A172 (cell line): ENCODE measurements at regions not wholly inside any gene's neighbourhood (a gene's known extent, or its start where the extent isn't known, plus 50 kb on each side); places are given as distances from the start of the nearest gene placed in this dataset.

Experiments used
- DNase-seq: peaks from one replicate; pipeline ENCODE4 v3.0.0-alpha.2; 2015; ENCODE audit warnings: low spot score

DNA sequence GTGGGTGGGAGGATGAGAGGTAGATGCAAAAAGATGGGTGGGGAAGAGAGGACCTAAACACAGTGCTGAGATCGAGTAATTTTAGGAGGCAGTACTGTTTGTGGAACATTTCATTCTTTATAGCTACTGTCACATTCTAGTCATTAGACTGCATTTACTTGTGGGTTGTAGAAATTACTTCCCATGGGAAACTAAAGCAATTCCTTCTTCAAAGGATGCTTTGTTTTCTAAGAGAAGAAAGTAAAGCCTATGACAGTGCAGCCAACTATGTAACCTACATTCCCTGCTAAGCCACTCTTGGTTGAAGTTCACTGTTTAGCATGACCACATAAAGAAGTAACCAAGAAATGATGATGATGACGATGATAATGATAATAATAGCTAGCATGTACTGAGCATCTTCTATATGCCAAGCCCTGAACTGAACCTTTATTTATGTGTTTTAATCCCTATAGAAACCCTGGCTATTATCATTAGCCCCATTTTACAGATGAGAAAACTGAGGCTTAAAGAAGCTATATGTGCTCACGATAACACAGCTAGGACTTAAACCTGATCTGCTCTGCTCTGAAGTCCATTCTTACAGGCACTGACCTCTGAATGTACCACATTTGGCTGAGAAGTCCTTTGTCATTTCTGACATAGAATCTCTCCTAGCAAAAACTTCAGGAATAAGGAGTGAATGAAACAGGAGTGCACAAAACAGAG, 114.5 kb upstream of the KIT start:
- peak; percentile 78 for DNase-seq

DNA sequence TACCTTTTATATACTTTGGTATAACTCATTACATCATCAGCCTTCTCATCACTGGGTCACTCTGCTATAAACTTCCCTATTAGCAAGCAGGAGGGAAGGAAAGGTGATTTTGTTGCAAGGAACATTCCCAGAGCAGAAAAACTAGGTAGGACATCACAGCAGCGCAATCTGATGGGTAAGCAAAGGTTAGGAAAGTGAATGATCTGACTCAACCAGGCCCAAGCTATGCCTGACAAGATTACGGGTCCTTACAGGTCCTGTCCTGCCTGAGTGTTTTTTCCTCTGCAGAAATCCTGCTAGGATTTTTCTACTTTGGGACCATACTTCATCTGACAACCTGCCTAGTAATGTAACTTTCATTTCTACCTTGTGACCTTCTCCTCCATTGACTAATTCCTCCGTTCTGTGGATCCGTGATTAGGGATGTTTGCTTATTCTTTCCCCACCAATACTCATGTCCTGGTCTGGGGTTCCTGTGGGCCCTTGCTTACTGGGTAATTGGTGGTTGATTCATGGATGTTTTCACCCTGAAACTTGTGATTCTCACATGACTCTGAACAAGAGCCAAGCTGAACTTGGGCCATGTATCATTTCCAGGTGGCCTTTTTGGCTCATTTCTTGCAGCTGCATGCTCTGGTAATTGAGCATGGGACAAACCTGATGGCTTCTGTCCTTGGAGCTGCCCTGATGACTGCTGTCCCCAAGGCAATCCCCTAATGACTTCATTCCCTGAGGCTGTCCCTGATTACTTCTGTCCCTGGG, 111.9 kb upstream of the KIT start:
- no peak for DNase-seq

DNA sequence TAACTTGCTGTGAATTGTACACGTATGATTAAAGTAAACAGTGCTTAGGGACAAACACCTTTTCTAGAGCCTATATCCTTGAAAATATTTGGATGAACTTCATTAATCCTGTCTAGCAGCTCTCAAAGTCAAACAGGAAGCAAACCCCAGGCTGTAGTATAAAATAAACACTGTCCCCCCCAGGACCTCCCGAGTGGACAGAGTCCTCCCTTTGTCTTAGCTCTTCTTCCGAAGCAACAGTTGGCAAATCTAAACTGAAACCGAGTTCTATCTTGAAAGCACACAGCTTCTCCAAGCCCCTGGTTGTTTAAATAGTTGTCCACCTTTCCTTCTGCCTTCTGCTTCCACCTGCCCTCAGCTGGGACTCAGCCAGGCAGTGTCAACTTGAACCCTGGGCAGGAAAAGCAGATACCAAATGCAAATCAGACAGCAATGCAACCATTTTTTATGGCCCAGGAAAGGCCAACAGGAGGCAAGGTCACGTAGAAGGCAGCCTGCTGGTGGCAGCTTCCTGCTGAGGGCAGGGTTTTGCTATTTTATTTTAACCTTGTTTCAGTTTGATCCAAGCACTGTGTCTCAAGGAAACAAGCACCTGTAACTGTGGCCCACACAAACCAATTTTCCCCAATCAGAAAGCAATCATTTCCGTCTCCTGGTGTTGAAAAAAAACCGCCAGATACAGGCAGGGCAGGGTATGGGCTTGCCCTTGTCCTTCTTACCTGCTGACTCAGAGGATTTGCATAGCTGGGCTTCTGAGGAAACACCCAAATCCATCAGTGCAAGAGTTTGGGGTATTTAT, 110.3 kb upstream of the KIT start:
- DNase-seq, result no peak

DNA sequence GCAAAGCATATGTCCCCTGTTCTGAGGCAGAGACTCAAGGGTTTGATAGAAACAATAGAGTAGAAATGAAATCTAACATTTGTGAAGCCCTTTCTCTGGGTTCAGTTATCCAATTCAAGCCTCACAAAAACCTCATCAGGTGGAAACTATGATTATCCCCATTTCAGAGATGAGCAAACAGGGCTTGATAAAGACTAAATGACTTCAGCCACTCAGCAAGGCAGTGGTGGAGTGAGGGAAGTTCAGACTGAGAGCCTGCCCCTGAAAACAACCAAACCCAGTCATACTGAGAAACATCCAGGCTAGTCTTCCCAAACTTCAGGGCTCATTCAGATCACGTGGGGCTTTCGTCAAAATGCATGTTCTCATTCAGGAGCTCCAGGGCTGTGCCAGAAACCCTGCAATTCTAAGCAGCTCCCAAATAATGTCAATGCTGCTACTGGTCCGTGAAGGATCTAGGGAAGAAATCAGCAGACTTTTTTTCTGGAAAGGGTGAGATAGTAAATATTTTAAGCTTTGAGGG, 109.6 kb upstream of the KIT start:
- DNase-seq, result no peak

DNA sequence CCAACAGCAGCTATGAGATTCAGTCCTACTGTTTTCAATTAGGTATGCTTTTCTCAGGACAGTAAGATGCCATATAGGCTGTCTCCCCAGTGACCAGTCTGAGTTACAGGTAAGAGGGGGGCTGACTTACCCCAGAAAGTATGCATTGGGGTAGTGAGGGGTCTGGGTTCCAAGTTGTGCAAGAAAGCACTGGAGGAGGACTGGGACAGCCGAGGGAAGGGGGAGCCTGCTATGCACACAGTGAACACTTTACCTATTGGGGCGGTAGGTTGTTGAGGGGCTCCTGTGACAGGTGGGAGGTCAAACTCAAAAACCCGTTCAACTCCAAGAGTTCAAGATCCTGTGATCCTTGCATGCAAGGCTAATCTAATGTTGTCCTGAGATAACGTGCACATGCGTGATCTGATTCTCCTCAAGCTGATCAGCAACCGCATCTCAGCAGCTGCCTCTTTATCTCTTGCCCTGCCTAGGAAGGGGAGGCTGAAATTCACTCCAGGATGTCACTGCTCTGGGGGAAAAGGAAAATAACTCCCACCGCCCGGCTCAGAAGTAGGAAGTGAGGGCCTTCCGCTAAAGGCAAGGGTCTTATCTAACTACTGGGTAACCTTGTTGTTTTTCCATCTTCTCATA, 108.8 kb upstream of the KIT start:
- DNase-seq, result no peak

DNA sequence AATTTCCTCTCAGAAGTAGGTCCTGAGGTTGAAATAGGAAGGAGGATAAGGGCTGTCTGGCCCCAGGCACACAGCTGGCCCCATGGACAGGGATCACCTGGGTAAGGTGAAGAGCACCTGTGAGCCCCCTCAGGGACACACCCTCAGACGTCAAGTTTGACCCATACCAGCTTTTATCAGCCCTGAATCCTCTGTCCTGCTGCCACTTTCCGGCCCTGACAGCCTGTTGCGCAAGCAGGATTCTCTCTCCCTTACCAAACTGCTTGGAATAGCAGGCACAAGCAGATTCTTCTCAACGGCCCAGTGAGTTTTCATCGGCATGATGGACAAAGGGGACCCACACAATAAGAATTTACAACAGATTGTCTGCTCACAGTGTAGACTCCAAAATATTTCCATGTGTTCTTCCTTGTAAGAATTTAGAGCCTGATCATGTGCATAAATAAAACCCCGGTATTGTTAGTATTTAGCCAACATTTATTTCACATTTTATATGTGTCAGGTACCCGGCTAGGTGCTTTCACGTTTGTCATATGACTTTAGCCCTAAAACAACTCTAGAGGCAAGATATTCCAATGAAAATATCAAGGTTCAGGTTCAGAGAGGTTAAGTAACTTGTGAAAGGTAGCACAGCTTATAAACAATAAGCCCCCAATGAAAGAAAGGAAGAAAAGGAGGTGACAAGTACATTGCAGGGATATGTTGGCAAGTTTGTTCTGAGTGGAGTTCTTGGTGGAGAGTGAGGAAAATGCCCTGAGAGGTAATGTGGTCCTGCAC, 107.2 kb upstream of the KIT start:
- DNase-seq, result peak; percentile 19

DNA sequence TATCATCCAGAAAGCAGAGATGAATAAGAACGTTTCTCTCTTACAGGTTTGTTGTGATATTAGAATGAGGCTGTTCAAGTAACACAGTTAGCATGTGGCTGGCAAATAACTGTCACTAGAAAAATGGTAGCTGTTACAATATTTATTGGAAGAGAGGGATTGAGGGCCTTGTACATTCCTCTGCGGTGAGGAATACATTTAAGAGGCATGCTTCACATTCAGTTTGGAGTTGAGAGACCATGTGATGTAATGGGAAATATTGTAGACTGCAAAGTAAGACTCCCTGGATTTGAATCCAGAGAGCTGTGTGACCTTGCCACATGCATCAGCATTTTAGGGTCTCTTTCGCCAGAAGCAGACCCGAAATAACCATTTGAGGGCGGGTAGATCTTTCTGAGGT, 104.8 kb upstream of the KIT start:
- peak; percentile 28 for DNase-seq

DNA sequence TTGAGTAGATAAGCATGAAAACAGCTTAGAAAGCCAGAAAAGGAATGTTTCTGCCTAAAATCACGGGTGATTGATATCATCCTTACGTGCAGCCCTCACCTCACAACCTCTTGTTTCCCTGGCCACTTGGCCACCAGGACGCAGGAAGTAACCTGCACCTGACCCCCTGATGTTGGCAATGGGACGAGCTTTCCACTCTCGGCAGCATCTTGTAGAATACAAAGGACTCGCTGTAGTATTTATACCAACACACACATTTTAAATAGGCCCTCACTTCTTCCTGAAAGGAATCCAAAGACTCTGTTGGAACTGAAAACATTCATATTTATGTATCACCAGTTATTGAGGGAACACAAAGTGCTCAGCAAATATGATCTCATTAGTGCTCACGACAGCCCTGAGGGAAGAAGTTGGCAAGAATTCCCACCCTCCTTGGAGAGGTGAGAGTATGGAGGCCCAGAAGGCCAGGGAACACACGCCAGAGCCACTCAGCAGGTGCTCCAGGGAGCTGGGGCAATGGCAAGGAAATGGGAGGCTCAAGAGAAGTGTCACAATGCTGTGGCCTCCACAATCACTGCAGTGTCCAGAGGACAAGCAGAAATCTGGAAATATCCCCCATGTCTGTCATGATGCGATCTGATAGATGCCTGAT, 103.3 kb upstream of the KIT start:
- no peak for DNase-seq

DNA sequence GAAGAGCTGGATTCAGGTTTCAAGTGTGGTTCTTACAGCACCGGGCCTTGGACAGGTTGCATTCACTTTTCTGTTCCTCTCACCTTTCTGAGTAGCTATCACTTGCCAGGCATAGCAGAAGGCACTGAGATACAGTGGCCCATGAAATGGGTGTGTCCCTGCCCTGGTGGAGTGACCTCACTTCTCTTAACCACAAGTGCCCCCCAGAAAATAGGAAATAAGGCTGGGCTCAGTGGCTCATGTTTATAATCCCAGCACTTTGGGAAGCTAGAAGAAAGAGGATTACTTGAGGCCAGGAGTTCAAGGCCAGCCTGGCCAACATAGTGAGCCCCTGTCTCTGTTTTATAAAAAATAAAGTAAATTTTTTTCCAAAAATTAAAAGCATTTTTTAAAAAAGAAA, 101.7 kb upstream of the KIT start:
- DNase-seq, result peak; percentile 28

DNA sequence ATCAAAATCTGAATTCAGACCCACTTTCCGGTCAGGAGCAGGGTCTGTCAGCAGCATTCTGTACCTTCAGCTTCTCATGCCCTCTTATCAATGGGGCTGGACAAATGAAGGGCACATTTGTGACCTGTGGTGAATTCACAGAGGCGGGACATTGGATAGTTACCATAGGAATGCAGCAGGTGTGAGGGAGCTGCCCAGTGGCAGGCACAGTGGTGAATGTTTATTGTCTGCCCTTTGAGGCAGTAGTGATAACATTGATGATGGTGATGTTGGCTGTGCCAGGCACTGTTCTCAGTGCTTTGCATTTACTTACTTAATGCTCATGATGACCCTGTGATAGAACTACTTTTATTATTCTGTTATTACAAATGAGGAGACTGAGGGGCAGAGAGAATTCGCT, 101.2 kb upstream of the KIT start:
- no peak for DNase-seq

DNA sequence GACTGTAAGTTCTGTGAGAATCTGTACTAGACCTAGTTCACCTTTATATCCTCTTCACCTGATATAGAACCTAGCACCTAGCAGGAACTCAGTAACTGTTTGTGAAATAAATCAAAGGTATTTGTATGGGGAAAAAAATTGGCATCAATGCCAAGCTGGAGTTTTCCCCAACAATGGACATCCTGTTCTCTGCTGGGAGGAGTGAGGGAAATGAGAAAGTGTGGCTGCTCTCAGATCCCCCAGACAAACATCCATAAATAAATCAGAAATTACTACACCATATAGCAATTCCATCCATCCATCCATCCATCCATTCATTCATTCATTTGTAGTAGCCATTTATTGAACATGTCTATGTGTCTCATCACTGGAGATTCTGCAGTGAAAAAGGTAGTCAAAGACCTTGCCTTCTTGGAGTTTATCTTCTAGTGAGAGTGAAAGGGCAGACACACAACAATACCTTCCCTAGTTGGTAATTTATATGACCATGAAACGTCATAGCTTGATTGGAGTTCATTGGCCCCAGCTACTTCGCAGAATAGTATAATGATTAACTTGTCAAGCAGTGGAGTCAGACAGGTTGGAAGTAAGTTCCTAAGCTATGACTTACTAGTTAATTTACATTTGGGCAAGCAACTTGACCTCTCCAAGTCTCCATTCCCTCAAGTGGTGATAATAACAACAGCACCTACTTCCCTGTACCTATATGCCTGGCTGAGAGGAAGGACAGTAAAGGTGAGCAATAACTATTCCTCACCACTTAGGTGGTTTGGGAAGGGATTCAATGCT, 98.7 kb upstream of the KIT start:
- no peak for DNase-seq

DNA sequence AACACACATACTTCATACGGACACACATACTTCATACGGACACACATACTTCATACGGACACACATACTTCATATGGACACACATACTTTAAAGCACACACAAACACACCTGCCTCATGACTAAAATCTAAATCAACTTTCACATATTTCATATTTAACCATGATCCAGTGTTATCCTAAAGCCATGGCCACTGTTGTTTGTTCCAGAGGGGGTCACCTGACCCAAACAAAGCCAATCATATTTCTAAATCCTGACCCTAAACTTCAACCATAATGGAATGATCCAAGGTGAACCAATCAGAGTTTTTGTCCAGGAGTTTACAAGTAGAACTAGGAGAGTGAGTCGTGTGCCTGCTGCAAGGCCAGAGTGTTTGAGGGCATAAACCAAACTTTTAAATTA, 97.2 kb upstream of the KIT start:
- no peak for DNase-seq

DNA sequence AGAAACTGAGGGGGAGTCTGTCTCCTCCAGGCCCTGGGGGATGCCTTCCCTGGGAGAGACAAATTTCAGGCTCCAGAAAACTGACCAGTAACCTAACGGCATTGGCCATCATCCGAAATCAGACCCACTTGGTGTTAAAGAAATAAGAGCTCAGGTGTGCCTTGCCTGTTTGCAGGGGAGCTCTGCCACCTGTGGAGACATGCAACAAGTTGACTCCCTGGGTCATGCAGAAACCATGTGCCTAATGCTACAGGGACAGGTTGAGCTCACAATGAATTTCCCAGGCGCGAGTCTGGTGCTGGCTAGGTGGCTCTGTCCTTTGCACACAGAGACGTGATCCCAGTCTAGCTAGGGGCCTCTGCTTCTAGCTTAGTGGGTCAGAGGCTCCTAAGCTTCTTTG, 95.8 kb upstream of the KIT start:
- no peak for DNase-seq

DNA sequence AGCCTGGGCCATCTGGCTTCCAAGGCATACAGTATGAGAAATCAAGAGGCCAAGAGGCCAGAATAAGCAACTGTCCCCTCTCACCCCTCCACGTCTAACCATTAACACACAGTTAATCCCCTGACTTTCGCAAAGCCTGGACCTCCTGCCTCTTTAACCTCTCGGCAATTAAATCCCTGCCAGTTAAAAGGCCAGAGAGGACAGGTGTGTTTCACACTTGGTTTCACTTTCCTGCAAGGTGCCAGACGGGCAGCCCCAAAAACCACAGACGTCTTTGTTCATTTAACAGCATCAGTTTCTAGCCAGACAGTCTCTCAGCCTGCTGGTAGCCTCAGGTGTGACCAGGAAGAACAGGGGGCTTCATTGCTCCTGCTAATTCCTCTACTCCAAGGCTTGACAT, 91.1 kb upstream of the KIT start:
- no peak for DNase-seq

DNA sequence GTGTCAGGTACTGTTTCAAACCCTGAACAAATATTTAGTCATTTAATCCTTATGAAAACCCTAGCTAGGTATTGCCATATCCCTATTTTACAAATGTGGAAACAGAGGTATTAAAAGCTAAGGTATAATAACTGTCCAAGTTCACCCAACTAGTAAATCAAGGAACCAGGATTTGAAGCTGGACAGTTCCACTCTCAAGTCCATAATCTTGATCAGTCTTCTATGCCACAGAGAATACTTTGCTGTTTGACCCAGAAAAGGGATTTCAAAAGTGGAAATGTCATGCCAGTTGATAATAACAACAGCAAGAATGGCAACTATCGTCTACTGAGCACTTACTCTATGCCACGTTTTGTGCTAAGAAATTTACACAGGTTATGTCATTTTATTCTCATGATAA, 90.4 kb upstream of the KIT start:
- DNase-seq, result no peak

DNA sequence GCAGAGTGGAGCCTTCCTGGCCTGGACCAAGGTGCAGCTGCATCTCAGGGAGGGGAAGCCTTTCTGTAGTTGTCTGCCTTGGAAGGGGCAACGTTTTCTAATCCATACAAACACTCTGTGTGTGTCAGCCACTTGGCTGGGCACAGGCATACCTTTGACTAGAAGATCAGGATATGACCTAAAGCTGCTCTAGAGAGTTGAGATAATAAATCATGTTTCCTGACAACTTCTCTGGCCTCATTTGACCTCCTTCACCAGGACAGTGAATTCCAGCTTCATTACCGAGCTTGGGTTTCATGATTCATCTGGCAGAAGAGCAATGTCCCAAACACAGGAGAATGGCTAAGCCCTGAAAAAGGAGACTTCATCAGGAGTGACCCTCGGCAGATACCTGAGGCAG, 89.6 kb upstream of the KIT start:
- DNase-seq, result peak; percentile 96

DNA sequence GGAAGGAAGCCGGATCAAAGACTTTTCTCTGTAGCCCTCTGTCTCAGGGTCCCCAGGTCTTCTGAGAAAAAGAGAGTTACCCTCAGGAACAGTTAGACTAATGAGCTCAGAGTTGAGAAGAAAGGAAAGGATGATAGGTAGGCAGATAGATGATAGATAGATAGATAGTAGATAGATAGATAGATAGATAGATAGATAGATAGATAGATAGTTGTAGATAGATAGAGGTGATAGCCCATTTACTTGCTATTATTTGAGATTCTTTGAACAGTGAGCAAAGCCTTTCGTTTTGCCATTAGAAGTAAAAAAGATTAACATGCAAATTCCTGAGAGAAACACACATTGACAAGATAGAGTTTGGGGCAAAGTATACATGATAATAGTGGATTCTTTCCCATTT, 86.9 kb upstream of the KIT start:
- no peak for DNase-seq

DNA sequence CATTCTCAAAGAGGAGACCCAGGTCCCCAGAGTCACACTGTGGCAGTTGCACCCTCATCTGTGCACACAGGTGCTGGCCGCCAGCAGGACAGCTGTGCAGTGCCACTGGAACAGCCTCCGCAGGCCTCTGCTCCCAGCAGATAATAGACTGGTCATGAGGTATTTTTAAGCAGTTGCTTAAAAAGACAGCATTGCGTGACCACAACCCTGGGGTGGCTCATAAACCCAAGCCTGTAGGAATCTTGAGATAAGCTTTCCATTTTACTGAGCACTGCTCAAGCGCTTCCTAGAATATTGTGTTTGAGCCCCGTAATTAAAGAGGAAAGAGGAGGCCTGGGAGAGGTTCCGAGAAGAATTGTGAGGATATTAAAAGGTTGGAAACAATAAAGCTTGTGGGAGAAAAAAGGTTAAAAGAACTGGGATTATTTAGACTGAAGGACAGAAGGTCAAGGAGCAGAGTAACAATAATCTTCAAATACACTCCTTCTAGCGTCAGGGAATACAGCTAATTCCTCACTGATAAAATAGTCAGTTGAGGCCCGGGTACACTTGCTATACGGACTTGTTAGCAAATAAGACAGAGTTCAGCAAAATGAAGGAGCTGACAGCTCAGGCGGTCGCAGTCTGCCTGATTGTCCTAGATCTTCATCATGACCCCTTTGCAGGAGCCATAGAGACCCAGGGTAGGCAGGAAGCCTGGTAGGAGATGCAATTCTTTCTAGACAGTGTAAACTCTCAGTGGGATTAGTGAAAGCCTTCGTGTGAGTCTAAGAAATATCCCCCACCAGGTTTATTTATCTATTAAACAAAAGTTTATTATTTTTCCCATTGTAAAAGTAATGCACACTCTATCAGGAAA, 86.2 kb upstream of the KIT start:
- peak; percentile 35 for DNase-seq

DNA sequence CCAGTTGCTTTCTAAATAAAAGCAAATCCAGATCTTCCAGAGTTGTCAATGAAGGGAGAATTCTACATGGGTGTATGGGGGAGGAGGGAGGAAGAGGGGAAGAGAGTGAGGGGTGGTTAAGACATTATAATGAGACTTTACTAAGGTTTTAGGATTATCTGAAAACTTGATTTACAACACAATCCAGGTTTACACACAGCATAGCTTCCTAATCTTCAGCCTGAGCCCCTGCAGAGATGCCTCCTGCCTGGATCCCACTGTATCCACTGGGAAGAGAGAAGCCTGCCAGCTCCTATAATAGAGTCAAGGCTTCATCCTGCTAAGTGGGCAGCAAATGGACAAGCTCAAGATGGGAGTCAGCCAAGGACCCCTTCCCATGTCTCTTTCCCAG, 85.6 kb upstream of the KIT start:
- no peak for DNase-seq
